Mammary epithelial cell (primary cell): ENCODE measurements at regions not wholly inside any gene's neighbourhood (a gene's known extent, or its start where the extent isn't known, plus 50 kb on each side); places are given as distances from the start of the nearest gene placed in this dataset.

Experiments
- EZH2 ChIP-seq: IDR thresholded peaks from 2 replicates; pipeline ENCODE4 v1.6.1; 2012; ENCODE audit warnings: low read length, inconsistent platforms, borderline replicate concordance
- TF ChIP-seq, protein P1 (sequence below), 2 donors: IDR thresholded peaks in 1 of 2; conservative IDR thresholded peaks in 1 of 2; 2 replicates each; pipeline ENCODE4 v1.5.1; 2011 to 2012; ENCODE audit warnings: inconsistent platforms in 2 of 2, low read length in 2 of 2, mild to moderate bottlenecking in 2 of 2, control low read depth in 1 of 2, low read depth in 1 of 2; ENCODE audit not compliant: insufficient read depth in 1 of 2; ENCODE audit errors: extremely low read depth in 1 of 2

DNA sequence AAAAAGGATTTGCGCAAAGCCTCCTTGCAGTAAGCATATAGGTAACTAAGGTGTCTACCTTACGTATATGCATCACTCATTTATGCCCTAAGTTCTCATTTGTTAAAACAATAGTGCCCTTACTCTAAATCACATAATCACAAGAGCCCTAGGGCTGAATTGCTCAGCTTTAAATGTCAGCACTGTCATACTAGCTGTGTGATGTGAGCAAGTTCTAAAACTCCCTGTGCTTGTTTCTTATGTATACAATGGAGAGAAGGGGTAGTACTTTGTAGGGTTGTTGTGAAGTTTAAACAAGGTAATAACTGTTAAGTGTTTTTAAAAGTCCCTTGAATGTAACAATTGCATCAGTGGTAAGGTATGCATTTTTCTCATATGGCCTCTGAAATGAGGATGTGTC, 169.5 kb upstream of the DMRT1 start:
- TF ChIP-seq, protein P1, sequence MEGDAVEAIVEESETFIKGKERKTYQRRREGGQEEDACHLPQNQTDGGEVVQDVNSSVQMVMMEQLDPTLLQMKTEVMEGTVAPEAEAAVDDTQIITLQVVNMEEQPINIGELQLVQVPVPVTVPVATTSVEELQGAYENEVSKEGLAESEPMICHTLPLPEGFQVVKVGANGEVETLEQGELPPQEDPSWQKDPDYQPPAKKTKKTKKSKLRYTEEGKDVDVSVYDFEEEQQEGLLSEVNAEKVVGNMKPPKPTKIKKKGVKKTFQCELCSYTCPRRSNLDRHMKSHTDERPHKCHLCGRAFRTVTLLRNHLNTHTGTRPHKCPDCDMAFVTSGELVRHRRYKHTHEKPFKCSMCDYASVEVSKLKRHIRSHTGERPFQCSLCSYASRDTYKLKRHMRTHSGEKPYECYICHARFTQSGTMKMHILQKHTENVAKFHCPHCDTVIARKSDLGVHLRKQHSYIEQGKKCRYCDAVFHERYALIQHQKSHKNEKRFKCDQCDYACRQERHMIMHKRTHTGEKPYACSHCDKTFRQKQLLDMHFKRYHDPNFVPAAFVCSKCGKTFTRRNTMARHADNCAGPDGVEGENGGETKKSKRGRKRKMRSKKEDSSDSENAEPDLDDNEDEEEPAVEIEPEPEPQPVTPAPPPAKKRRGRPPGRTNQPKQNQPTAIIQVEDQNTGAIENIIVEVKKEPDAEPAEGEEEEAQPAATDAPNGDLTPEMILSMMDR (conservative IDR thresholded peaks at IDR 0.05 in 1 of 2, IDR thresholded peaks at IDR 0.05 in 1 of 2; ENCODE audit: extremely low read depth in 1 of 2, insufficient read depth in 1 of 2, low read depth in 1 of 2, low read length in 2 of 2), result no peak
- no peak for TF ChIP-seq EZH2
